ENCODE measurements at regions not wholly inside any gene's neighbourhood (a gene's known extent, or its start where the extent isn't known, plus 50 kb on each side); places are given as distances from the start of the nearest gene placed in this dataset.
"Not testable (repeated sequence)": the region's sequence is repeated elsewhere in the genome, so short reads cannot be mapped to it uniquely, and the experiment has no call there.

DNA sequence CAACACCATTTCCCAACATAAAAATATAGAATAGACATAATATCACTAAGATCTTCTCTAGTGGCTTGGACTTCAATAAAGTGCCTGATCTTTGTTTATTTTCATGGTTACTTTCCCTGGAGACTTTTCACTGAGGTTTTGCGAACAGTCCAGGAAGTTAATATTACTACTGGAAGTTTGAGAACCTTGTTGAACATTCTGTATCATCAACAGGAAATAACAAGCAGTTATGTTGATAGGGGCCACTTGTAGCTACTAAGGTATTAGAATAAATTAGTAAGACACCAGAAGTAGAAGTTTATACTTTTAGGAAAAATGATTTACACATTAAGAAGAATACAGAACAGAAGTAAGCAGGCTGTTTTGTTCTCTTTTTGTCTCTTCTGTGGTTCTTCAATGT lies 180.2 kb downstream of the TFAP2B start:
- H3K4me3 ChIP-seq (ENCODE audit: low read depth, low read length), result no peak overlapping the region
- DNase-seq (ENCODE audit: low read depth), result no peak
- no peak for TF ChIP-seq MYC (IDR thresholded peaks at IDR 0.05; ENCODE audit: low read depth, low read length)
- TF ChIP-seq, protein P1, sequence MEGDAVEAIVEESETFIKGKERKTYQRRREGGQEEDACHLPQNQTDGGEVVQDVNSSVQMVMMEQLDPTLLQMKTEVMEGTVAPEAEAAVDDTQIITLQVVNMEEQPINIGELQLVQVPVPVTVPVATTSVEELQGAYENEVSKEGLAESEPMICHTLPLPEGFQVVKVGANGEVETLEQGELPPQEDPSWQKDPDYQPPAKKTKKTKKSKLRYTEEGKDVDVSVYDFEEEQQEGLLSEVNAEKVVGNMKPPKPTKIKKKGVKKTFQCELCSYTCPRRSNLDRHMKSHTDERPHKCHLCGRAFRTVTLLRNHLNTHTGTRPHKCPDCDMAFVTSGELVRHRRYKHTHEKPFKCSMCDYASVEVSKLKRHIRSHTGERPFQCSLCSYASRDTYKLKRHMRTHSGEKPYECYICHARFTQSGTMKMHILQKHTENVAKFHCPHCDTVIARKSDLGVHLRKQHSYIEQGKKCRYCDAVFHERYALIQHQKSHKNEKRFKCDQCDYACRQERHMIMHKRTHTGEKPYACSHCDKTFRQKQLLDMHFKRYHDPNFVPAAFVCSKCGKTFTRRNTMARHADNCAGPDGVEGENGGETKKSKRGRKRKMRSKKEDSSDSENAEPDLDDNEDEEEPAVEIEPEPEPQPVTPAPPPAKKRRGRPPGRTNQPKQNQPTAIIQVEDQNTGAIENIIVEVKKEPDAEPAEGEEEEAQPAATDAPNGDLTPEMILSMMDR (IDR thresholded peaks at IDR 0.05; ENCODE audit: low read depth, low read length), result no peak
- TF ChIP-seq, protein P2, sequence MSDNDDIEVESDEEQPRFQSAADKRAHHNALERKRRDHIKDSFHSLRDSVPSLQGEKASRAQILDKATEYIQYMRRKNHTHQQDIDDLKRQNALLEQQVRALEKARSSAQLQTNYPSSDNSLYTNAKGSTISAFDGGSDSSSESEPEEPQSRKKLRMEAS (IDR thresholded peaks at IDR 0.05; ENCODE audit: low read depth, low read length), result no peak

- TF ChIP-seq POLR2A (IDR thresholded peaks at IDR 0.05; ENCODE audit: extremely low read depth, insufficient read length), result no peak
- no peak for TF ChIP-seq MYC (IDR thresholded peaks at IDR 0.05; ENCODE audit: low read depth, low read length)
- H3K4me3 ChIP-seq (ENCODE audit: low read depth, low read length), result no peak overlapping the region
- no peak for DNase-seq (ENCODE audit: low read depth)
Observed at GRCh38 chr6:51001399-51001798, 182.7 kb downstream of the TFAP2B start.

GRCh38 chr6:51004380-51004779 lies 185.7 kb downstream of the TFAP2B start:
- TF ChIP-seq, protein P1 (IDR thresholded peaks at IDR 0.05; ENCODE audit: low read depth, low read length), result no peak
- TF ChIP-seq MYC (IDR thresholded peaks at IDR 0.05; ENCODE audit: low read depth, low read length) (no peak), POLR2A (IDR thresholded peaks at IDR 0.05; ENCODE audit: extremely low read depth, insufficient read length) (no peak)
- TF ChIP-seq, protein P2 (IDR thresholded peaks at IDR 0.05; ENCODE audit: low read depth, low read length), result no peak
- no peak for DNase-seq (ENCODE audit: low read depth)
- no peak overlapping the region for H3K4me3 ChIP-seq (ENCODE audit: low read depth, low read length)

GRCh38 chr6:51005779-51006178 lies 187.1 kb downstream of the TFAP2B start:
- DNase-seq (ENCODE audit: low read depth), result no peak
- TF ChIP-seq, protein P1 (IDR thresholded peaks at IDR 0.05; ENCODE audit: low read depth, low read length), result no peak
- TF ChIP-seq, protein P2 (IDR thresholded peaks at IDR 0.05; ENCODE audit: low read depth, low read length), result no peak
- TF ChIP-seq MYC (IDR thresholded peaks at IDR 0.05; ENCODE audit: low read depth, low read length) (no peak), POLR2A (IDR thresholded peaks at IDR 0.05; ENCODE audit: extremely low read depth, insufficient read length) (no peak)
- H3K4me3 ChIP-seq (ENCODE audit: low read depth, low read length), result no peak overlapping the region

- no peak overlapping the region for H3K4me3 ChIP-seq (ENCODE audit: low read depth, low read length)
- no peak for DNase-seq (ENCODE audit: low read depth)
- TF ChIP-seq, protein P2 (IDR thresholded peaks at IDR 0.05; ENCODE audit: low read depth, low read length), result no peak
- TF ChIP-seq, protein P1 (IDR thresholded peaks at IDR 0.05; ENCODE audit: low read depth, low read length), result no peak
- TF ChIP-seq POLR2A (IDR thresholded peaks at IDR 0.05; ENCODE audit: extremely low read depth, insufficient read length) (no peak), MYC (IDR thresholded peaks at IDR 0.05; ENCODE audit: low read depth, low read length) (no peak)
Observed at GRCh38 chr6:51007237-51007636, 188.6 kb downstream of the TFAP2B start.

GRCh38 chr6:51008693-51009092 lies 190.0 kb downstream of the TFAP2B start:
- H3K4me3 ChIP-seq (ENCODE audit: low read depth, low read length); DNase-seq (ENCODE audit: low read depth): not testable (repeated sequence)

- no peak for DNase-seq (ENCODE audit: low read depth)
- TF ChIP-seq, protein P1 (IDR thresholded peaks at IDR 0.05; ENCODE audit: low read depth, low read length), result no peak
- TF ChIP-seq, protein P2 (IDR thresholded peaks at IDR 0.05; ENCODE audit: low read depth, low read length), result no peak
- TF ChIP-seq MYC (IDR thresholded peaks at IDR 0.05; ENCODE audit: low read depth, low read length), result no peak
- no peak for TF ChIP-seq POLR2A (IDR thresholded peaks at IDR 0.05; ENCODE audit: extremely low read depth, insufficient read length)
- no peak overlapping the region for H3K4me3 ChIP-seq (ENCODE audit: low read depth, low read length)
Observed at GRCh38 chr6:51013376-51013775, 194.7 kb downstream of the TFAP2B start.
